NCI-H2196 treated with DMSO at 0.1 percent for 48 hours (cell line): ENCODE measurements at regions not wholly inside any gene's neighbourhood (a gene's known extent, or its start where the extent isn't known, plus 50 kb on each side); places are given as distances from the start of the nearest gene placed in this dataset.

Experiments used
- DNase-seq: peaks from one replicate; lab custom pipeline; 2025; ENCODE audit not compliant: unreplicated experiment; lab: John Stamatoyannopoulos, UW

GRCh38 chr5:24862117-24862516 lies 217.3 kb upstream of the CDH10 start:
- DNase-seq = no peak

GRCh38 chr5:24855485-24855884 lies 210.7 kb upstream of the CDH10 start:
- no peak for DNase-seq

DNA sequence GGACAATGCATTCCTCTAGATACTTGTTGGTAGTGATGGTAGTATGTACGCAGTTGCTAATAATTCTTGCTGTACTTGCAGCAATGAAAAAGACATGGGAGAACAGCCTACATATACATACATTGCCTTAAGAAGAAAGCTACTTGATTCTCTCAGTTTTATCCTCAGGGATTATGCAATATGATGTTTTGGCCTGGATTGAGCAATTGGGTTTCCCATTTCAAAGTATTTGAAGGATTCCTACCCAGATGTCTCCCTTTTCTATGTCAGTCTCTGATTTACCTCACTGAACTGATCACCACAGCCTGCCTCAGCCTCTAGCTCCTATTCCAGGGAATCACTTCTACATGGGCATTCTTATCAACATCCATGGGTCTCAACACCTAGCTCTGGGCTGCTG lies 210.1 kb upstream of the CDH10 start:
- DNase-seq = no peak

- DNase-seq = no peak
Observed at GRCh38 chr5:24854350-24854749, 209.6 kb upstream of the CDH10 start.

- no peak for DNase-seq
Observed at GRCh38 chr5:24850926-24851486, 206.2 kb upstream of the CDH10 start.

GRCh38 chr5:24849210-24849609 lies 204.4 kb upstream of the CDH10 start:
- DNase-seq = no peak

DNA sequence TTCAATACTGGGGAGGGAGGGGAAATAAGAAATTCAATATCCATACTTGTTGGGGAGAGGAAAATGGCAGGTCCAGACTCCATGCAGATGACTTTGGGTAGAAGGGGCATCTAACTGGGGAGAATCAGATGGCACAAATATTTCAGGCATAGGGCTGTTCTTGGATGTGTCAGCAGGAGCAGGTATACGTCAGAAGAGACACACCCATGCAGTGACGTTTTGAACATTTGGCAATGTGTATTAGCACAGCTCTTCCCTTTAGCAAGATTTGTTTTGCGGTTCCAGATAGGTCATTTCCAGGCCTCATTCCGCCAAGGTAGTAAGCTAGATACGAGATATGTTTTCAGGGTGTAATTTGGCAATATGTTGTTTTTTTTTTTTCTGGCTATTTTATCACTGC lies 187.2 kb upstream of the CDH10 start:
- no peak for DNase-seq

DNA sequence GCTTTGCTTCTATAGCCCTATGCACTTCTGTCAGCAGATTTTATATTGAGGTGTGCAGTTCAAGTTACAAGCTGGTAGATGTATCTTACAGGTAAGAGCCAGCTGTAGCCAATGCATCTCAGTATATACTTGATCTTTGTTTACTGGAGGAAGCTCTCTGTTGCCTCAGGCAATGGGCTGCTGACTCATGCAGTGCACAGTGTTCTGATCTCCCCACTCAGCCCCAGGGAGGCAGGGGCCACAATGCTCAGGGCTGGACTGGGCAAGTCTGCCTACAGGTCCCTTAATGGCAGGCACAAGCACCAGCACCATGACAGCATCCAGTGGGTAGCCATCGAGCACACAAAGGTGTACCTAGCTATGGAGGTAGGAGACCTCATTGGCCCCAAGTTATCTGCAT lies 178.8 kb upstream of the CDH10 start:
- DNase-seq = no peak

DNA sequence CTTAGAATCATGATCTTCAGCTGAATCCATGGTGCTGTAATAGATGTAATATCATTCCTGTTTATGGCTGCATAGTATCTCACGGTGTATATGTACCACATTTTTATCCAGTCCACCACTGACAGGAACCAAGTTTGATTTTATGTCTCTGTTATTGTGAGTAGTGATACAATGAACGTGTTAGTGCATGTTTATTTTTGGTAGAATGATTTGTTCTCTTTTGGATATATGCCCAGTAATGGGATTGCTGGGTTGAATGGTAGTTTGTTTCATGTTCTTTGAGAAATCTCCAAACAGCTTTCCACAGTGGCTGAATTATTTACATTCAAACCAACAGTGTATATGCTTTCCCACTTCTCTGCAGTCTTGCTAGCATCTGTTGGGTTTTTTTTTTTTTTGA lies 175.1 kb upstream of the CDH10 start:
- no peak for DNase-seq

DNA sequence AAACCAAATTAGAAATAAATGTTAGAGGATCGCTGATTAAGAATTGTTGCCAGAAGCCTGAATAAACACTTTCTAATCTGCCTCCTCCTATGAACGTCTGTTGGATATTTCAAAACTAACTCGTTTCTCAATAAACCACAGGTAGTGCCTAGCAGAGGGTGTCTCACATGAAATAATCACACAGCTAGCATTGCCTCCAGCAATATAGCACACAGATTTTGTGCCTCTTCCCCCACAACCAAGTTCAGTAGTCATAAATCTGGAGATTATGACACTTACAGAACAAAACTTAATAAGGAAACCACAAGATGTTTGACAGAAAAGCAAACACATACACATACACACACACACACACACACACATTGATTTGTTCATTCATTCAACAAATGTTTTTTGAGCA lies 173.2 kb upstream of the CDH10 start:
- DNase-seq = no peak

DNA sequence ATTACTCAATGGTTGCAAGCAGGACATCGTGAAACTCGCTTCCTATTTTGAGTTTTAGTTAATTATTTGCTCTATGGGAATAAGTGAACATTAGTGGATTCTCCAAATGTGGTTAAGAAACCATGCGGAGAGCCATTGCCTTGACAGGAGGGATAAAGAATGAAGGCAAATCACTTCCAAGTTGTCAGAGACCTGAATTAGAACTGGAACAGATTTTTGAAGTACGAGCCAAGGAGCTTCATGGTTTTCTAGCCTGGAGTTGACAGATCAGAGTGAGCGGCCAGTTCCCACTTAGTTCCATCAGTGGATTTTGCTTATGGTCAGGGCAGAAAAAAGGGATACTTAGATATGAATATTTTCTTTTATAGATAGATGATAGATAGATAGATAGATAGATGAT lies 171.4 kb upstream of the CDH10 start:
- DNase-seq = no peak

DNA sequence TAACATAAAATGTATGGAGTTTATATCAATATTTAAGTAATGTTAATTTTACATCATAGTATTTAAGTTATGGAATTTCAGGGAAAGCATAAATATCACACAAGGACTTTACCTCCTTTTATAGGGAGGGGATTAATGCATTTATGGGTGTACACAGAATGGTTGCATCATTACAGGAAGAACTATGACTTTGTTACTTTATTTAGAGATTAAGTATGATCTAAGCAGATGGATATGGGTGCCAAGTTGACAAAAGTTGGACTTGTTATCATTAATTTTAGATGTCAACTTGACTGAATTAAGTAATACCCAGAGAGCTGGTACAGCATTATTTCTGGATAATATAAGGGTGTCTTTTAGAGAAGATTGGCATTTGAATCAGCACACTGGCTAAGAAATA lies 160.5 kb upstream of the CDH10 start:
- DNase-seq = no peak

- DNase-seq = no peak
Observed at GRCh38 chr5:24804221-24804681, 159.5 kb upstream of the CDH10 start.

DNA sequence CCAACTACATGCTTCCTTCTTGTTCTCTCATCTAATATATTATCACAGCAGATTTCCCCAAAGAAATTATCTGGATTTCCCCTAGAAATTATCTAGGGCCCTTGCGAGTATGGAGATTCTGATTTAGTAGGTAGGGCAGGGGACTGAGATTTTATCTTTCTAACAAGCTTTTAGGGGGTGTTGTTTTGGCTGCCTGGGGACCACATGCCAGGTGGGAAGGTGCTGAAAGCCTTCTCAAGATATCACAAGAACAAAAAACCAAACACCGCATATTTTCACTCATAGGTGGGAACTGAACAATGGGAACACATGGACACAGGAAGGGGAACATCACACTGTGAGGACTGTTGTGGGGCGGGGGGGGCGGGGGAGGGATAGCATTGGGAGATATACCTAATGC lies 146.5 kb upstream of the CDH10 start:
- no peak for DNase-seq

DNA sequence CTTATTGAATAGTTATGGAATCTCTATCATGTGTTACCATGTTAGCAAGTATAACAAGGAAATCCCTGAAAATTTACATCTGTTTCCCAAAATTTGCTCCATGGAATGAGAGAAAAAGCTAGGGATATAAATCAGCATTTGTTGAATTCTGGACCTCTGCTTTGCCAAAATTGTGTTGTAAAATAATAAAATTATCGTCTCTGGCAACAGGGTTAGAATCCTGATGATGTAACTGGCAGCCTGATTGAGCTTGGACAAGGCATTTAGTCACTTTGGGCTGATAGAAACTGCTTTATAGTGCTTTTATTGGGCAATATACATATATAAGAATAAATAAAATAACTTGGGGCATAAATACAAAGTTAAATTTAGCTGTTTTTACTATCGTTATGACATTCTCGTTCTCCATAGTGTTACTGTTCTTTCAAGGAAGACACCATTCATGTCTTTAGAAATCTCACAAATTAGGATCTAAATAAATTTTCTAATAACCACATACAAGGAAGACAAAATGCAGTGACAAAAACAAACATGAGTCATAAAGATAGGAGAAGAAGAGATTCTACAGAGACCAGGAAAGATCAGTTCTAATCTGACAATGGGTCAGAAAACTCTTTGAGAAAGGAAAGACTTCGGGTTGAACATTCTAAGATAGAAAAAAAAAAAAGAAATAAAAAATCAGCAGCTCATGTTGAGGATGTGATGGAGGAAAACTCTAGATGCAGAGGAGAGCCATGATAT lies 145.0 kb upstream of the CDH10 start:
- no peak for DNase-seq

- no peak for DNase-seq
Observed at GRCh38 chr5:24788829-24789514, 144.2 kb upstream of the CDH10 start.

- no peak for DNase-seq
Observed at GRCh38 chr5:24786108-24786507, 141.3 kb upstream of the CDH10 start.

DNA sequence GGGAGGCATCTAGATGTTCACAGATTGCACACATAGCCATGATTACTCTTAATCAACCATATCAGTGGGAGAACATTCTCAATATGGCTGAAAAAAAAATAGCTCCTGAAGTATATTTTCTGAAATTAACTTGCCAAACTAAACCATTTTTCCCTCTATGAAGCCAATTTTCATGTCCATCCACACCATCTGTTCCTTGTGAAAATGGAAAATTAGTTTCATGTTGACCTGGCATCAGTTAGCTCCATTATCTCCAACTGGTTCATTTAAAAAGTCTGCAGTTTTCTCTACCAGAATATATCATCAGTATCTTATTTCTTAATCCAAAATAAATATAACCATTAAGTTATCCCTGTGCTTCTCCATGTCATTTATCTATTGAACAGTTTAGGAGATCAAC lies 138.8 kb upstream of the CDH10 start:
- no peak for DNase-seq

- DNase-seq = no peak
Observed at GRCh38 chr5:24777392-24777791, 132.6 kb upstream of the CDH10 start.

DNA sequence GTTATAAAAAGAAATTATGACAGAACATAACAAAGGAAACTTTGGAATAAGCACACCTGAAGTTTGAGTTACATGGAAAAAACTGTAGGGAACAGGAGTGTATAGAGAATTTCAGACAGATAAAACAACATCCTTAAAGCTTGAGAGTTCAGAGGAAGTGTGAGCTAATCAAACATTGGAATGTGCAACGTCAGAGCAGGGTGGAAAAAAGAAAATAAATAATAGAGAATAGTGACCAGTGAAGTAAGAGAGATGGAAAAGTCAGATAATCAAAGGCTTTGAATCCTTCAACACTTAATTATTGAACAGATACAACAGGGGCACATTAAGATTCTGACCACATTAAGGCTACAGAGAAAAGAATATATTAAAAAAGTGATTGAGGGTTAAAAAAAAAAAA lies 128.5 kb upstream of the CDH10 start:
- DNase-seq = no peak

DNA sequence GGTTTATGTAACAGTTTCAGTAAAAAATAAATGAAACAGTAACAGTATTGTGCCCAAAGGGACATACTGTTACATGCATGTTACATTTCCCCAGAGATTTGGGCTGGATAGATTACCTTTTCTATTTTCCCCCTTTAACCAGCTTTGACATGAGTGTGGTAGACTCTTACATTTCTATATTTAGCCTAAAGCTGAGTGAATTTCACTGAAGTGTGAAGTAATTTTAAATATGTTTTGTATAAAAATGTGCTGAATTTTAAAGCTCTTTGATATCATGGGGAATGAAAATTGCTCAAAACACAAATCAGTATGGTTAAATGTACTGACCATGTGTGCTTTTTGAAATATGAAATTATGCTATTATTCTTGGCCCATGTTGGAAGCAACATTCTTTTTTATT lies 122.3 kb upstream of the CDH10 start:
- no peak for DNase-seq

DNA sequence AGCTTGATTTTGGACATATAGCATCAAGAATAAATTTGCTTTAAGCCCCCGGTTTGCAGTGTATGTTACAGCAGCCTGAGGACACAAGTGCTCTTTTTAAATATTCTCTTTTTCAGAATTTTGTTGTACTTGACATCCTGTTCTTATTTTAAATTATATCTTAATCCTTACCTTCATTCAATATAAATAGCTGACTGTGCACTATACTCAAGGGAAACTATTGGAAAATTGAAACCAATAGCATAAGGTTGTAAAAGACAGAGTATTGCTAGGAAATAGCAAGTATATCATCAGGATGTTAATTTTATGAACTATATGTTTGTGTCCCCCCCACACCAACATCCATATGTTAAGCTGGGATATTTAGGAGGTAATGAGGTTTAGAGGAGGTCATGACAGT lies 120.4 kb upstream of the CDH10 start:
- no peak for DNase-seq
